SU-DHL-6 (cell line): ENCODE measurements at regions not wholly inside any gene's neighbourhood (a gene's known extent, or its start where the extent isn't known, plus 50 kb on each side); places are given as distances from the start of the nearest gene placed in this dataset.
"Not testable (repeated sequence)": the region's sequence is repeated elsewhere in the genome, so short reads cannot be mapped to it uniquely, and the experiment has no call there.

Source experiments
- CTCF ChIP-seq: fragments of 200-600 bp; sonication (generic); IDR thresholded peaks from one replicate; pipeline ENCODE4 v1.5.1; 2017; ENCODE audit warnings: antibody characterized with exemption, mild to moderate bottlenecking, low read length, moderate library complexity; ENCODE audit not compliant: insufficient read depth, poor library complexity, severe bottlenecking
- EZH2phosphoT487 ChIP-seq: fragments of 200-600 bp; sonication (generic), shearing (Covaris generic); conservative IDR thresholded peaks from 2 replicates; pipeline ENCODE4 v1.6.1; 2018; ENCODE audit warnings: mild to moderate bottlenecking, antibody characterized with exemption, low read length, moderate library complexity, mixed read lengths

DNA sequence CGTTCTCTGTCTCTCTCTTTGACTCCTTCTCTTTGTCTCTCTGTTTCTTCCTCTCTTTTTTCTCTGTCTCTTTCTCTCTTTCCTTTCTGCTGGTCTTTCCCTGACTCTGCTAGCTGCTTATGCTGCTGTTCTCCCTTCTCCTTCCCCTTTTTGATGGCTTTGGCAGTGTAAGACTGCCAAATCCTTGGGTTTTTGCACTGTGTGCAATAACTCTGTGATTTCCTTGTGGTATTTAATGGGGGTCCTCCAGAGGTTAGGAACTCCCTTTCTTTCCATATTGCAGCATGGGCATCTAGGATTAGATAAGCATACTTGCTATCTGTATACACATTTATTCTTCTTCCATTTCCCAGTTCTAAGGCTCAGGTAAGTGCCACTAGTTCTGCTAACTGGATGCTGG, 99.3 kb downstream of the SH3GLB1 start:
- TF ChIP-seq CTCF, EZH2phosphoT487: not testable (repeated sequence)
